ENCODE measurements at regions not wholly inside any gene's neighbourhood (a gene's known extent, or its start where the extent isn't known, plus 50 kb on each side); places are given as distances from the start of the nearest gene placed in this dataset.

DNA sequence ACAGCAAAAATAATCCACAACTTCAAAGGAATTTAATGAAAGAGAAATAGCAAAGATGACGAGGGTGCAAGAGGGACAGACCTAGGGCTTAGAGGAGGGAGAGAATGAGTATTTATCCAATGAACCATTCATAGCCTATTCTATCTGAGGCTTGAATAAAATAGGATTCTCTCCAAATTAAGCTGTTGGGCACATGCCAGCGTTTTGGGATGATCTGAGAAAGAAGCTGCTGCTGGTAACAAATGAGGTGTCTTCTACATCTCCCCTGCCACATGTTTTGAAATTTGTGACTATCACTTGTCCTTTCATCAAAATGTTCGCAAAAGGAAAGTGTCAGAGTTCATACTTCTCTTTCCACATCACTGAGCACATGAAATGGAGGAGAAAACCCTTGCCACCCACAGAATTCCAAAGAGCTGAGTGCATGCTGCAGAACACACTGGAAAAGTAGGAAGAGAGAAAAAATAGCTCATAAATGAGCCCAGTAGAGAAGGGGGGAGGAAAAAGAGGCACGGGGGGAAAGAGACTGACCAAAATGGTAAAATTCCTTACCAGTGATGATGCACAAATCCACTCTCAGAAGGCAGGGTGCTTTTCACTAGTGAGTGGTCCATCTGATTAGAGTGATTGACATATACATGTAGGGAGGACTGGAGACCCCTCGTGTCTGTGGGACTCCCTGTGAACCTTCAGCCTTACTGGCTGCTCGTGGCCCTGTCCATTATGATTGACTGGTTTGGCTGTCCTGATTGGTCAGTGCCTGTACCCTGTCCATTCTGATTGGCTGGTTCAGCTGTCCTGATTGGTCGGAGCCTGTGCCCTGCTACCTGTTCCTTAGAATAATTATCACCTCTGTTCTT lies 180.5 kb downstream of the OGFRL1 start:
- DNase-seq (ENCODE audit: low read depth, low spot score) (no peak), FAIRE-seq (no peak)
- TF ChIP-seq FOS (IDR thresholded peaks at IDR 0.05; ENCODE audit: borderline replicate concordance, insufficient read depth, low read length) (no peak), JUN (IDR thresholded peaks at IDR 0.05; ENCODE audit: borderline replicate concordance, insufficient read depth, insufficient read length, low read depth) (no peak), MYC (IDR thresholded peaks at IDR 0.05; ENCODE audit: low read depth, low read length) (no peak), GATA2 (IDR thresholded peaks at IDR 0.05; ENCODE audit: insufficient read depth, insufficient read length, low read depth, low read length) (no peak), POLR2AphosphoS5 (IDR thresholded peaks at IDR 0.05; ENCODE audit: insufficient read depth, low read depth, low read length) (no peak), POLR2A (IDR thresholded peaks at IDR 0.05; ENCODE audit: low read depth, low read length) (no peak), EZH2 (IDR thresholded peaks at IDR 0.05; ENCODE audit: borderline replicate concordance, low read depth, low read length, severe bottlenecking) (no peak)
- TF ChIP-seq, protein P1, sequence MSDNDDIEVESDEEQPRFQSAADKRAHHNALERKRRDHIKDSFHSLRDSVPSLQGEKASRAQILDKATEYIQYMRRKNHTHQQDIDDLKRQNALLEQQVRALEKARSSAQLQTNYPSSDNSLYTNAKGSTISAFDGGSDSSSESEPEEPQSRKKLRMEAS (IDR thresholded peaks at IDR 0.05; ENCODE audit: insufficient read depth, insufficient read length): no peak
- TF ChIP-seq, protein P2, sequence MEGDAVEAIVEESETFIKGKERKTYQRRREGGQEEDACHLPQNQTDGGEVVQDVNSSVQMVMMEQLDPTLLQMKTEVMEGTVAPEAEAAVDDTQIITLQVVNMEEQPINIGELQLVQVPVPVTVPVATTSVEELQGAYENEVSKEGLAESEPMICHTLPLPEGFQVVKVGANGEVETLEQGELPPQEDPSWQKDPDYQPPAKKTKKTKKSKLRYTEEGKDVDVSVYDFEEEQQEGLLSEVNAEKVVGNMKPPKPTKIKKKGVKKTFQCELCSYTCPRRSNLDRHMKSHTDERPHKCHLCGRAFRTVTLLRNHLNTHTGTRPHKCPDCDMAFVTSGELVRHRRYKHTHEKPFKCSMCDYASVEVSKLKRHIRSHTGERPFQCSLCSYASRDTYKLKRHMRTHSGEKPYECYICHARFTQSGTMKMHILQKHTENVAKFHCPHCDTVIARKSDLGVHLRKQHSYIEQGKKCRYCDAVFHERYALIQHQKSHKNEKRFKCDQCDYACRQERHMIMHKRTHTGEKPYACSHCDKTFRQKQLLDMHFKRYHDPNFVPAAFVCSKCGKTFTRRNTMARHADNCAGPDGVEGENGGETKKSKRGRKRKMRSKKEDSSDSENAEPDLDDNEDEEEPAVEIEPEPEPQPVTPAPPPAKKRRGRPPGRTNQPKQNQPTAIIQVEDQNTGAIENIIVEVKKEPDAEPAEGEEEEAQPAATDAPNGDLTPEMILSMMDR (IDR thresholded peaks at IDR 0.05; ENCODE audit: extremely low read depth in 1 of 2, insufficient read depth in 1 of 2, low read depth in 1 of 2, low read length in 2 of 2): no peak
- no peaks in the 10 kb centered on the region for H3K4me1 ChIP-seq (ENCODE audit: control insufficient read depth, extremely low read depth, insufficient read depth, low read length)
- H3K4me2 ChIP-seq (ENCODE audit: insufficient read depth, low read length): no peak overlapping the region
- H3K9me3 ChIP-seq (replicated peaks; ENCODE audit: control insufficient read depth, insufficient read depth, low read length): no peaks in the 10 kb centered on the region
- dilution Hi-C loops (cut with MboI; ENCODE audit: extremely low pct_ligation_motif_present, low sequenced_read_pairs) (no loop called here), intact Hi-C loops (cut with micrococcal nuclease) (no loop called here)
- H3K4me3 ChIP-seq (replicated peaks in 1 of 3; ENCODE audit: insufficient read depth in 1 of 3, low read depth in 1 of 3, low read length in 3 of 3): no peak overlapping the region
- ChIA-PET POLR2A (interaction anchor here (0.6 kb wide), 1 partner anchor 1045 kb away, joined by 5 read pairs; no protein-coding TSS in a partner anchor), CTCF (interaction anchor here (0.6 to 1.6 kb wide), 2 partner anchors 9 to 49 kb away, joined by 3 to 4 read pairs; no protein-coding TSS in a partner anchor)
- no peak overlapping the region for H2AFZ ChIP-seq (ENCODE audit: low read depth, low read length)
- no peaks in the 10 kb centered on the region for H3K9me1 ChIP-seq (replicated peaks; ENCODE audit: control insufficient read depth, extremely low read depth, insufficient read depth, low read length)
- H3K79me2 ChIP-seq (ENCODE audit: control insufficient read depth, insufficient read depth, low read length): no peaks in the 10 kb centered on the region
- H4K20me1 ChIP-seq (replicated peaks; ENCODE audit: control insufficient read depth, extremely low read depth, insufficient read depth, low read length): no peaks in the 10 kb centered on the region
- H3K27me3 ChIP-seq (ENCODE audit: control insufficient read depth in 2 of 2, insufficient read depth in 2 of 2, low read length in 2 of 2): no peaks in the 10 kb centered on the region
- no peak overlapping the region for H3K27ac ChIP-seq (ENCODE audit: insufficient read depth, low read depth, low read length)
- H3K36me3 ChIP-seq (ENCODE audit: control insufficient read depth in 2 of 2, extremely low read depth in 1 of 2, insufficient read depth in 2 of 2, low read length in 2 of 2): no peaks in the 10 kb centered on the region
- H3K9ac ChIP-seq (replicated peaks; ENCODE audit: extremely low read depth, insufficient read depth, low read length): no peak overlapping the region
- BruUV-seq (replicated peaks): no TSS peak
